NT2/D1 (cell line): ENCODE measurements at regions not wholly inside any gene's neighbourhood (a gene's known extent, or its start where the extent isn't known, plus 50 kb on each side); places are given as distances from the start of the nearest gene placed in this dataset.

ENCODE experiments used
- SUZ12 ChIP-seq: IDR thresholded peaks from 2 replicates; pipeline ENCODE4 v1.6.1; 2011; ENCODE audit not compliant: insufficient read length, insufficient read depth; ENCODE audit errors: extremely low read depth
- YY1 ChIP-seq: IDR thresholded peaks from 2 replicates; pipeline ENCODE4 v1.6.1; 2011; ENCODE audit not compliant: insufficient read length, insufficient read depth
- ZNF274 ChIP-seq: IDR thresholded peaks from 2 replicates; pipeline ENCODE4 v1.6.1; 2011; ENCODE audit warnings: mild to moderate bottlenecking, low read depth, low read length

- TF ChIP-seq YY1, result no peak
- no peak for TF ChIP-seq ZNF274
- no peak for TF ChIP-seq SUZ12
Observed at GRCh38 chr7:68857571-68857970, 740.7 kb upstream of the AUTS2 start.
